Inflammatory macrophage treated with lipopolysaccharide for 1 hour (primary cell): ENCODE measurements at regions not wholly inside any gene's neighbourhood (a gene's known extent, or its start where the extent isn't known, plus 50 kb on each side); places are given as distances from the start of the nearest gene placed in this dataset.
"Not testable (repeated sequence)": the region's sequence is repeated elsewhere in the genome, so short reads cannot be mapped to it uniquely, and the experiment has no call there.

Experiments used
- DNase-seq, 2 donors: peaks; one replicate each; pipeline ENCODE4 v3.0.0-alpha.2; 2020 to 2022

- DNase-seq: not testable (repeated sequence)
These were observed 252.9 kb upstream of the SGCG start for GRCh38 chr13:22927845-22928244.

DNA sequence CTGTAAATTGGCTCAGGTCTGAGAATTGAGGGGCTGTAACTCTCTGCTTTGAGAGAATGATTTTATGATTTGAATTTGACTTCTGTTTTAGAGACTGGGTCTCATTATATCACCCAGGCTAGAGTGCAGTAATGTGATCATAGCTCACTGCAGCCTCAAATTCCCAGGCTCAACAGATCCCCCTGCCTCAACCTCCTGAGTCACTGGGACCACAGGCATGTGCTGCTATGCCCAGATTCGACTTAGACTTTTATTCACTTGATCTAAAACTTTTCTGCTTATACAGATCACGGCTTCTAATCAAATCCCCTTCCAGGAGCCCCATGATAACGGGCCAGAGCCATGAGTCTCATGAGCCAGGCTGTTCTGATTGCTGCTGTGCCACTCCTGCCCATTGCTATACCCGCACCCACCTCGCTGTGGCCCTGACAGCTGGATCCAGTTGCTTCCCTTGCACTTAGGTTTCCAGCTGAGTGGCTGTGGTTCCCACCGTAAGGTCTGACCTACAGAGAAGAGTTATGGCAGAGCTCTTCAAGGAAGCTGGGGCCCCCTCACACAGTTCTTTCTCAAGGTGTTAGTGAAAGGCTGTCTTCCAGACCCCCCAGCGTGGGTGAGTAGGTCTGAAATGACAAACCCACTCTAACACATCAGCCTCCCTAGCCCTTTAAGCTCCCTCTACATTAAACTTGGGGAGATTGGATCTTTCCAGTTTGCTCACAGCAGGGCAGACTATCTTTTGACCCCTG lies 251.2 kb upstream of the SGCG start:
- DNase-seq: no peak

GRCh38 chr13:22931576-22931975 lies 249.2 kb upstream of the SGCG start:
- no peak for DNase-seq

GRCh38 chr13:22932632-22933412 lies 248.0 kb upstream of the SGCG start:
- not testable (repeated sequence) for DNase-seq

GRCh38 chr13:22933571-22934181 lies 247.1 kb upstream of the SGCG start:
- DNase-seq: no peak

DNA sequence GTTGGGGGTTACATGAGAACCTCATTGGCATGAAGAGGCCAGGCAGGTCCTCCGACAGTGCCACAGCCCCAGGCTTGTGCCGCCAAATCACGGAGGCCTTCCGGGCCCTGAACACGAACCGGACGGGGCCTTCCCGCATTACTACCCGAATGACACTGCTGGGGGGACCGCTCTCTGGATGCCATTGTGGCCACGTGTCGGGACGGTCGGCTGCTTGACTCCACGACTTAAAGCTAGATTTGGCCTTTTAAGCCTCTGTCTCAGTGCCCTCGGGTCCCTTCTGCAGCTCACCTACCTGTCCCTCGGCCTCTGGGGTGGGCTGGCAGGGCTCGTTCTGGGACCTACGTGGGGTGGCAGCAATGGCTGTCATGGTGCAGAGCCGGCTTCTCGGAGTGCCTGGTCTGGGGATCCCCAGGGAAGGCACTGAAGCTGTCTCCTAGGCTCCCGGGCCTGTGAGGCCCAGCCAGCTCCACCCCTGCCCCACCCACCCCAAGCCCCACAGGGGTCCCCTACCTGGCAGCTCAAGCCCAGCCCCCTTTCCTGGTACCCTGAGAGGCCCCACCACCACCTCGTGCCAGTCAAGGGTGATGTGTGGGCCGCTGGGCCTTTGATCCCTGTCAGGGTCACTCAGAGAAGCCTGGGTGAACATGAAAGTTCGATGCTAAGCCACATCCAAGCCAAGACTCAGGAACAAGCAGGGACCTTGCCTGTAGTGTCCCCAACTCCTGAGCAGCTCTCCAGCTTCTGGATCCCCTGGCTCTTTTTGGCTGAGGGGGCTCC lies 245.8 kb upstream of the SGCG start:
- DNase-seq: no peak

- no peak for DNase-seq
These were observed 244.6 kb upstream of the SGCG start for GRCh38 chr13:22936228-22936627.

DNA sequence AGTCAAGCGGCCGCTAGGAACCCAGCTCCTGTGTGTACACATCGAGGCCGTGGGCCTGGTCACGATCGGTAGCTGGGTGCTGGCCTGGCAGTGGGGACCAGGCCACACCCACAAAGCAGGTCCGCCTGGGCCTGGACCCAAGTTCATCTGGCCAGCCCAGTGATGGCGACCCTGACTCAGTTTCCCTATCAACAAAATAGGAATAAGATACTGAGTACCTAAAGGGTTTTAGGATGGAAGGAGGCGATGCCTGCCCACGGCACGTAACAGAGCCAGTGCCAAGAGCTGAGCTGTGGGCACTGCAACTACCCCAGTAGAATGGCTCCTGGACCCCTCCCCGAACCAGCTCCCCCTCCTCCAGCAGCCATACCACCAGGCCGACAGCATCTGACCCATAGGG lies 243.5 kb upstream of the SGCG start:
- DNase-seq: no peak

DNA sequence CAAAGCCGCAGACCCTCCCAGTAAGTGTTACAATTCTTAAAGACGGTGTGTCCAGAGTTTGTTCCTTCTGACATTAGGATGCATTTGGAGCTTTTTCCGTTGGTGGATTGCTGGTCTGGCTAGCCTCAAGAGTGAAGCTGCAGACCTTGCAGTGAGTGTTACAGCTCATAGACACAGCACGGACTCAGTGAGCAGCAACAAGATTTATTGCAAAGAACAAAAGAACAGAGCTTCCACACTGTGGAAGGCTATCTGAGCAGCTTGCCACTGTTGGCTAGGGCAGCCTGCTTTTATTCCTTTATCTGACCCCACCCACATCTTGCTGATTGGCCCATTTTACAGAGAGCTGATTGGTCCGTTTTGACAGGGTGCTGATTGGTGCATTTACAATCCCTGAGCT lies 242.8 kb upstream of the SGCG start:
- DNase-seq: no peak

DNA sequence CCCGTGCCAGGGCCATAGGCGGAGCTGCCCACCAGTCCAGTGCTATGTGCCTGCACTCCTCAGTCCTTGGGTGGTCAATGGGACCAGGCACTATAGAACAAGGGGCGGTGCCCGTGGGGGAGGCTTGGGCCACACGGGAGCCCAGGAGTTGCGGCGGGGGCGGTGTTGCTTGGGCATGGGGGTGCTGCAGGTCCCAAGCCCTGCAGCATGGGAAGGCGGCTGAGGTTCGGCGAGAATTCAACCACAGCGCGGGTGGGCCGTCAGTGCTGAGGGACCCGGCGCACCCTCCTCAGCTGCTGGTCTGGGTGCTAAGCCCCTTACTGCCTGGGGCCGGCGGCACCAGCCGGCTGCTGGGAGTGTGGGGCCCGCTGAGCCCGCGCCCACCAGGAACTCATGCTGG lies 242.2 kb upstream of the SGCG start:
- no peak for DNase-seq

GRCh38 chr13:22939157-22939556 lies 241.6 kb upstream of the SGCG start:
- DNase-seq: no peak

- no peak for DNase-seq
These were observed 240.6 kb upstream of the SGCG start for GRCh38 chr13:22940090-22940710.

DNA sequence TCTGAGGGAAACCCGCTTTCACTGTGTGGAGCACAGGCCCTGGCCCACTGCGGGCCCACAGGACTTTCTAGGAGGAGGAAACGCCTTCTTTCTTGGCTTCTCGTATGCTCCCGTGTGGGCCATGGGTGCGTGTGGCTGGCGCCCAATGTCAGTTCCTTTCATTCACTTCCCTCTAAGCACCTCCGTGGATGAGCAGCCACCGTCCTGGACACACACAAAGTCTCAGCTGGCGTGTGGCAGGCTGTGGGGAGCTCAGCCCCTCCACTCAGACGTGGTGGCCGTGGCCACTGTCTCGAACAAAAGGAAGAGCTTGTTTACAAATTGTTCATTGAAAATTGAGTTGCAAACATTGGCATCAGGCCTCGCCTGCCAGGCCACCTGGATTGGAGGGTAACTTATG lies 240.0 kb upstream of the SGCG start:
- no peak for DNase-seq

DNA sequence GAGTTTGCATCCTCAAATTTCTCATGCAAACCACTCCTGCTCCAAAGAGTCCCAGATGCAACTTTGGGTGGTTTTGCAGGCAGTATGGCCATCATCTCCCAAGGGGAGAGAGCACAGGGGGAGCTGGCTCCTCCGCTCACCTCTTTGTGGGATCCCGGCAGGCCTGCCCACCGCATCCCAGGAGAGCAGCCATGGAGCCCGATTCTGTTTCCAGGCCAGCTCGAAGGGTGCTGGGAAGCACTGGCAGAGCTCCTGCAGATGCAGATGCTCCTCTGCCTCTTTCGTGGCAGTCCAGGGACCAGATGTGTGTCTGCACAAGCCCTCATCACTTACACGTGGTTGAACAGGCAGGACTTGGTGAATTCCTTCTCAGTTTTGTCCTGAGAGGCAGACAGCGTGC lies 239.3 kb upstream of the SGCG start:
- not testable (repeated sequence) for DNase-seq

- not testable (repeated sequence) for DNase-seq
These were observed 237.9 kb upstream of the SGCG start for GRCh38 chr13:22942831-22943230.

DNA sequence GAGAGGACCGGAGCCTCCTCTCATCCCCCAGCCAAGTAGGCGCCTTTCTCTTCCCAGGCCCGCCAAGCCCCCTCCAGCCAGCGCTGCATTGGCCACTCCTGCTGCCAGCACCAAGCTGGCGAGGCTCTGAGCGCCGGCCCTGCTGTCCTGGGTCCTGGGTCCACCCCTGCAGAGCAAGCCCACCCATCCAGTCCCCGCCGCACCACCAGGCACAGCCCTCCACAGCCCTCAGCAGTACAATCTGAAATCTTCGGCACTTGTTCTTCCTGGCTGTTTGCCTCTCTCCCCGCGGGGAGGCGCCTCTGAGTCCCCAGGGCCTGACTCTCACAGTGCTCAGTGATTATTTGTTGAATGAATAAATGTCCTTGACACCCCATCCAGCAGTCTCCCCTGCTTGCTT lies 236.4 kb upstream of the SGCG start:
- DNase-seq: no peak

DNA sequence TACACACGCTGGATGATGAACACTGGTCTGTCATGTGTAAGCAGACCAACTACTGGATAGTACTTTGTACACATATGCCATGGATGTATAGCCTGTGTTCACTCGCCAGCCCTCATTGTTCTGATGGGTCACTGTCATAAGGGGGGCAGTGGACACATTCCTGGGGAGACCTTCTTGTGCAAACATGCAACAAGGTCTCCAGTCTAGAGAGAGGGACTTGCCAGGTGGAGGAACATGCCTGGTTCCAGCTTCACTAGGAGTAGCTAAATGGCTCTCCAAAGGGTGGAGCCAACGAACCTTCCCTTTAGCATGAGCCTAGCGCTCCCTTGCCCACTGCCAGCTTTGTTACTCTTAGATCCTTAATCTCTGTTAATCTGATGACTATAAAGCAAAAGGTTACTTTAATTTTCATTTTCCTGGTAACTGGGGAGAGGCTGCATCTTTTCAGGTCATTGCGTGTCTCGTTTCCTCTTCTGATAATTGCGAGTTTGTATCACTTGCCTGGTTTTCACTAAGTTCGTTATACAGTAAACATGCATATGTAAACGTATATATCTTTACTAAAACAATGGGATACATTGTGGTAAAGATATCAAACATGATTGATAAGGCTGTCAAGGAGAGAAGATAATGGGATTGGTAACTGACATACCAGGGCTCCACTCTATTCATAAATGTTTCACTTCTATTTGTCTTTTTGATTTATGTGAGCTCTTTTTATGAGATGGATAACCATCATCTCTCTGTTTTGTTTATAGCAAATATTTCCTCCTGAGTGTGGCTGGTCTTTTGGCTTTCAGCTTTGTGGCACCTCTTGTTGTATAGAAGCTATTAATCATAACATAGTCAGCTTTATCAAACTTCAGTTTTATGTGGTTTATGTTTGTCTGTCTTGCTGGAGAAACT lies 235.2 kb upstream of the SGCG start:
- no peak for DNase-seq

DNA sequence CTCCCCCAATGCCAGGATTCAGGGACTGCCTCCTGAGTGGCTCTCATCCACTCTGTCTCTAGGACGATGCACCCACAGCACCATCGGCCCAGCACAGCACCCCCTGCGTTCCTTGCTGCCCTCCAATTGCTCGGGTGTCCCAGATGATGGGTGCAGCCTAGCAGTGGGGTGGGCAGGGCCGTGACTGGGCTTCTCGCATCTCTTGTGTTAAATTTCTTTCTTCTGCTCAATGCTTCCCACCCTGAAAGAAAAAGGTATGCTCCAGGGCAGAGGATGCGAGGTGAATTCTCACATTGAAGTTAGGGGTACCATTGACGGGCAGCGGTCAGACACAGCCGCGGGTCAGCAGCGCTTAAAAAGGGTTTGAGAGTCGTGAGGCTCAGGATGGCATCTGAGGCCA lies 232.4 kb upstream of the SGCG start:
- no peak for DNase-seq

DNA sequence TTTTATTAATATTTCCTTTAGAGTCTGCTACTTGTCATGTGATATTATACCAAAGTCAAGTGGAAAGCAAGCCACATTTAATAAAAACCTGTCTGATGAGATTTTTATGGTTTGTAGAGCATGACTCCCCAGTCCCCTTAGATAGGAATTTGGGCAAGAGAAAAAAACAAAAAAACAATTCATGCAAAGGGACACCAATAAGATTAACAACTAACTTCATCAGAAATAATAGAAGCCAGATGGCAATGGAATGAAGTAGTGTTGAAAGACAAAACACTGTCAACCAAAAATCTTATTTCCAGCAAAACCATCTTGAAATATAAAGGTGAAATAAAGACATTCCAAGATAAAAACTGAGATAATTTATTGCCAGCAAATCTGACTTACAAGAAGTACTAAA lies 228.8 kb upstream of the SGCG start:
- not testable (repeated sequence) for DNase-seq

DNA sequence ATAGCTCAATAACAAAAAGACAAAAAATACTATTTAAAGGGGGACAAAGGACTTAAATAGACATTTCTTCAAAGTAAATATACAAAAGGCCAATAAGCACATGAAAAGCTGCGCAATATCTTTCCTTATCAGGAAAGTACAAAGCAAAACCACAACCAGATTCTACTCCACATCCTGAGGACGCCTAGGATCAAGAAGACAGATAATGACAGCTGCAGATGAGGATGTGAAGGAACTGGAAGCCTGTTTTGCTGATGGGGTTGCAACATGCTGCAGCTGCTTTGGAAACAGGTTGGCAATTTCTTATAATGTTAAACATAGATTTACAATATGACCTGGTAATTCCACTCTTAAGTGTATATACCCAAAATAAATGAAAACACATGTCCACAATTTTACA lies 225.6 kb upstream of the SGCG start:
- DNase-seq: not testable (repeated sequence)

GRCh38 chr13:22956456-22957115 lies 224.2 kb upstream of the SGCG start:
- not testable (repeated sequence) for DNase-seq
